EH (cell line): ENCODE measurements at regions not wholly inside any gene's neighbourhood (a gene's known extent, or its start where the extent isn't known, plus 50 kb on each side); places are given as distances from the start of the nearest gene placed in this dataset.
A peak's percentile ranks its signal among the peaks of the same experiment; 100 is the strongest.
"Not testable (repeated sequence)": the region's sequence is repeated elsewhere in the genome, so short reads cannot be mapped to it uniquely, and the experiment has no call there.

ENCODE experiments used
- DNase-seq: peaks from one replicate; pipeline ENCODE4 v3.0.0-alpha.2; 2015; ENCODE audit warnings: low read depth

DNA sequence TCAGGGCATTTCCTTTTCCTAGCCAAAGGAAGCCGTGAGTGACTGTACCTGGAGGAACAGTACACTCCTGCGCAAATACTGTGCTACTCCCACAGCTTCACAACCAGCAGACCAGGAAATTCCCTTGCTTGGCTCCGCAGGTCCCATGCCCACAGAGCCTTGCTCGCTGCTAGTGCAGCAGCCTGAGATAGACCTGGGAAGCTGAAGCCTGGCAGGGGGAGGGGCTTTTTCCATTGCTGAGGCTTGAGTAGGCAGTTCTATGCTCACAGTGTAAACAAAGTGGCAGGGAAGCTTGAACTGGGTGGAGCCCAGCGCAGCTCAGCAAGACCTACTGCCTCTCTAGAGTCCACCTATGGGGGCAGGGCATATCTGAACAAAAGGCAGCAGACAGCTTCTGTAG, 291.2 kb downstream of the HGF start:
- peak; percentile 18 for DNase-seq

DNA sequence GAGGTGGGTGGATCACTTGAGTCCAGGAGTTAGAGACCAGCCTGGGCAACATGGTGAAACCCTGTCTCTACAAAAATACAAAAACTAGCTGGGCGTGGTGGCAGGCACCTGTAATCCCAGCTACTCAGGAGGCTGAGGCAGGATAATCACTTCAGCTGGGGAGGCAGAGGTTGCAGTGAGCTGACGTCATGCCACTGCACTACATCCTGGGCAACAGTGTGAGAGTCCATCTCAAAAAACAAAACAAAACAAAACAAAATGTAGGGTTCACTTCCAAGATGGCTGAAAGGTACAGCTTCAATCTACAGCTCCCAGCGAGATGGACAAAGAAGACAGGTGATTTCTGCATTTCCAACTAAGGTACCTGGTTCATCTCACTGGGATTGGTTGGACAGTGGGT, 291.6 kb downstream of the HGF start:
- DNase-seq, result not testable (repeated sequence)

- no peak for DNase-seq
These were observed 296.6 kb downstream of the HGF start for GRCh38 chr7:81473236-81473635.

GRCh38 chr7:81470724-81471379, 299.0 kb downstream of the HGF start:
- DNase-seq, result no peak

GRCh38 chr7:81469869-81470723, 299.8 kb downstream of the HGF start:
- peak; percentile 77 for DNase-seq

GRCh38 chr7:81469153-81469868, 300.5 kb downstream of the HGF start:
- DNase-seq, result no peak

GRCh38 chr7:81468526-81468925, 301.3 kb downstream of the HGF start:
- no peak for DNase-seq

- no peak for DNase-seq
These were observed 301.9 kb downstream of the HGF start for GRCh38 chr7:81467964-81468363.

GRCh38 chr7:81462672-81463071, 307.2 kb downstream of the HGF start:
- DNase-seq, result peak; percentile 56

DNA sequence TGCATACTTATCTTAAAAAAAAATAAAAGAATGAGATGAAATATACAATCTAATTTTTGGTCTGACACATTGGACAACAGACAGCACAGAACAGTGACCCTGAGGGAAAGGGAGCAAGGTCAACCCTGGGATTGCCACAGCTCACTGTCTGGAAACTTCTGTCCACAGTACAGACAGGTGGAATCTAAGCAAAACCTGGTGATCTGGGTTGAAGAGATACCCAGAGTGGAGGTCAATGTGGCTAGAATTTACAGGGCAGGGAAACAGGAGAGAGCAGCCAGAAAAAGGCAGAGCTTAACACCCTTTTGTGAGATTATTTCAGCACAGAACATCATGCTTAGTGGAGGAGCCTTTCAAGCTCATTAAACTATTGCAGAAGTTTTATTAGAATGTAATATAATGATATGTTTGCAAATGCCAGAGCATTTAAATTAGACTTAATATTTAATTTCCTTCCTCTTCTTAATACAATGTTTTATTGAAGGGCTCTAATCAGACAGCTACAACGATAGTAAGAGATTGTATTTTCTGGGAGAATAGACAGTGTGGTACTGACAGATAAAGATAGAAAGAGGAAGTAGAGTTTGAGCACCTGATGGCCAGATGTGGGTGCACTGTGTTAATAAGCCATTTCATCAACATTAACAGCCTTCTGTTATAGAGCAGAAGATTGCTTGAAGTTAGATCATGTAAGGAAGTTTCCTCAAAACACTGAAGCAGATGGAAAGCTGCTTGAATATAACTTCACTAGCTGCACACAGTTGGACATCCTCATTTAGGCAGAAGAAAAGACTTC, 309.4 kb downstream of the HGF start:
- DNase-seq, result no peak

GRCh38 chr7:81459485-81459884, 310.4 kb downstream of the HGF start:
- DNase-seq, result no peak

DNA sequence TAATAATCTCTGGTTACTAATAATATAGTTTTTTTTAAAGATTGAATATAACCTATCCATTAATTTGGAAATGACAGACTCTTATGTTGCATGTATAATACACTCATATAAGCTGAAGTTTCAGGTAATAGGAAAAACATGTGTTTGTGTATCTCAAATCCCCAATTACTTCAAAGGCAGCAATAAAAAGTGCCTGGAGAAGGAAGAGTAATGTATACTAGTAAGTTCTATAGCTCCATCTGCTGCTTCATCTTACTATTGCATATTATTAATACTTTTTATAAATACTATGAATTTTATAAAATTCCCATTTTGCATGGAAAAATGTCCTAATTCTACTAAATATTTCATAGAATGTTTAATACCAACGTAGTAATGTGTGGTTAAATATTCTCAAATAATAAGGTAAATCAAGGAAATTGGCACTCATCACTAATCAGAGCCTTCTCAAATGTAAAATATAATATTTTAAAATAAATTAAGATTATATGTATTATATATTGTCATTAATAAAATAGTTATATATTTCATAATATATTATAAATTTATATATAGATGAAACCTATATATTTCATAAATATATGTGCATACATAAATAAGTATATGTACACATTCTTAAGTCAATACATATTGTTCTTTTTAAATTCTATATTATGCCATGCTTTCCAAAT, 311.9 kb downstream of the HGF start:
- peak; percentile 42 for DNase-seq

GRCh38 chr7:81453770-81454169, 316.1 kb downstream of the HGF start:
- DNase-seq, result not testable (repeated sequence)

DNA sequence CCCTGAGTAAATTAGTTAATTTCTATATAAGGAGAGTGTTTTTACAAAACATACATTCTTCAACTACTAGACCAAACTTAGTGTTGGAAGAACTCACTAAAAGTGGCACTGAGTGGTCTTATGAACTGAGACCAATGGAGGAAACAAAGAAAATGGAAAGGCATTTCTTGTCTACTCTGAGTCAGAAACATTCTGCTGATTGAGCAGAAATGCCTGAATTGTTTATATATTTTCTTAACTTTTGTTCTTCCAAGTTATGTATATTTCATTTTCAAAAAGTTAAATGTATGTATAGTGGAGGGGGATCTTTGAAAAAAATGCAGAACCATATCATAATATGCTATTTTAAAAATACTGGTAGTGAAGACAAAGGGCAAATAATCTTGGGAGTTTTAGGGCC, 320.7 kb downstream of the HGF start:
- peak; percentile 19 for DNase-seq

- peak; percentile 60 for DNase-seq
These were observed 322.4 kb downstream of the HGF start for GRCh38 chr7:81447351-81447952.

GRCh38 chr7:81446212-81446611, 323.6 kb downstream of the HGF start:
- DNase-seq, result no peak

GRCh38 chr7:81445462-81445861, 324.4 kb downstream of the HGF start:
- DNase-seq, result no peak

DNA sequence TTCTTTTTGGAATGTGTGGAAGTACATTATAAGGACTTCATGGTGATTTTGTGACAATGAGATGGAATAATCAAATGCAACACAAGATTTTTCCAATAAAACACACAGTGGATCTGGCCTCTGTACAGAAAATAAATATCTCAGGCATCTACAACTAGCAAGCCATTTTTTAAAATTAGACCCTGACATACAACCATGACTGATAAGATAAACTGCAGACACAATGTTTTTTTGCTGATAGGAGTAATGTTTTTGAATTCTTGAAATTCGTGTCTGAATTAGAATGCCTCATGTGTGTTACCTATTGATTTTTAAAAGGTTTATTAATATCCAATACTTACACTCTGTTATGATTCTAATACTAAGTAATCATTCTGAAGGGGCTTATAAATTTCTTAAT, 328.1 kb downstream of the HGF start:
- DNase-seq, result no peak

GRCh38 chr7:81439591-81439990, 330.3 kb downstream of the HGF start:
- DNase-seq, result no peak

- DNase-seq, result not testable (repeated sequence)
These were observed 332.7 kb downstream of the HGF start for GRCh38 chr7:81437160-81437559.

- no peak for DNase-seq
These were observed 336.0 kb downstream of the HGF start for GRCh38 chr7:81433692-81434331.
